OCI-LY1 (cell line): ENCODE measurements at regions not wholly inside any gene's neighbourhood (a gene's known extent, or its start where the extent isn't known, plus 50 kb on each side); places are given as distances from the start of the nearest gene placed in this dataset.

Source experiments
- EZH2 ChIP-seq: fragments of 200-600 bp; sonication (generic), shearing (Covaris generic); IDR thresholded peaks from 2 replicates; pipeline ENCODE4 v1.8.0; 2017; ENCODE audit warnings: borderline replicate concordance, mixed run types, mild to moderate bottlenecking, antibody characterized with exemption, low read length, moderate library complexity, mixed read lengths
- TF ChIP-seq, protein P1 (sequence below): fragments of 200-600 bp; sonication (generic), shearing (Covaris generic); IDR thresholded peaks from 2 replicates; pipeline ENCODE4 v1.5.1; 2017; ENCODE audit warnings: mild to moderate bottlenecking, antibody characterized with exemption, low read length, moderate library complexity, mixed read lengths

GRCh38 chr3:5296362-5296761 is 108.9 kb downstream of the EDEM1 start:
- TF ChIP-seq, protein P1, sequence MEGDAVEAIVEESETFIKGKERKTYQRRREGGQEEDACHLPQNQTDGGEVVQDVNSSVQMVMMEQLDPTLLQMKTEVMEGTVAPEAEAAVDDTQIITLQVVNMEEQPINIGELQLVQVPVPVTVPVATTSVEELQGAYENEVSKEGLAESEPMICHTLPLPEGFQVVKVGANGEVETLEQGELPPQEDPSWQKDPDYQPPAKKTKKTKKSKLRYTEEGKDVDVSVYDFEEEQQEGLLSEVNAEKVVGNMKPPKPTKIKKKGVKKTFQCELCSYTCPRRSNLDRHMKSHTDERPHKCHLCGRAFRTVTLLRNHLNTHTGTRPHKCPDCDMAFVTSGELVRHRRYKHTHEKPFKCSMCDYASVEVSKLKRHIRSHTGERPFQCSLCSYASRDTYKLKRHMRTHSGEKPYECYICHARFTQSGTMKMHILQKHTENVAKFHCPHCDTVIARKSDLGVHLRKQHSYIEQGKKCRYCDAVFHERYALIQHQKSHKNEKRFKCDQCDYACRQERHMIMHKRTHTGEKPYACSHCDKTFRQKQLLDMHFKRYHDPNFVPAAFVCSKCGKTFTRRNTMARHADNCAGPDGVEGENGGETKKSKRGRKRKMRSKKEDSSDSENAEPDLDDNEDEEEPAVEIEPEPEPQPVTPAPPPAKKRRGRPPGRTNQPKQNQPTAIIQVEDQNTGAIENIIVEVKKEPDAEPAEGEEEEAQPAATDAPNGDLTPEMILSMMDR, result no peak
- TF ChIP-seq EZH2, result no peak
